ENCODE measurements at regions not wholly inside any gene's neighbourhood (a gene's known extent, or its start where the extent isn't known, plus 50 kb on each side); places are given as distances from the start of the nearest gene placed in this dataset.

- Histone ChIP-seq H3K27me3 (no peaks in the 10 kb centered on the region), H3K27ac (no peak overlapping the region), H3K36me3 (no peaks in the 10 kb centered on the region), H3K4me3 (no peak overlapping the region), H3K4me1 (no peaks in the 10 kb centered on the region), H3K9me3 (peaks cover 0 to 5% (median 0%) of the 10 kb centered on the region in 12 donors)
- no peak for DNase-seq
- ATAC-seq, result no peak
- intact Hi-C loops (cut with DNase I), result no loop called here
- TF ChIP-seq CTCF (IDR thresholded peaks at IDR 0.05), result no peak
- TF ChIP-seq POLR2A (IDR thresholded peaks at IDR 0.05), result no peak
- 83 to 92% (median 88%) methylated on average over 1 of the region's 1 CpG for WGBS, 4 donors
Observed at GRCh38 chr18:52093171-52093570, 246.8 kb upstream of the DCC start.

- DNase-seq, result no peak
- intact Hi-C loops (cut with DNase I), result loop anchor here in 1 of 10 donors (10.0 kb wide), 1 partner anchor 66 kb away; no protein-coding TSS in a partner anchor
- H3K27ac ChIP-seq, result no peak overlapping the region
- H3K4me3 ChIP-seq, result no peak overlapping the region
- H3K36me3 ChIP-seq, result no peaks in the 10 kb centered on the region
- no peak for TF ChIP-seq CTCF (IDR thresholded peaks at IDR 0.05)
- no peak for TF ChIP-seq POLR2A (IDR thresholded peaks at IDR 0.05)
- no peak for ATAC-seq
- no peaks in the 10 kb centered on the region for H3K27me3 ChIP-seq
- H3K4me1 ChIP-seq, result no peaks in the 10 kb centered on the region
- no peaks in the 10 kb centered on the region for H3K9me3 ChIP-seq
Observed at GRCh38 chr18:52118684-52119083, 221.3 kb upstream of the DCC start.

- no peak overlapping the region for H3K27ac ChIP-seq
- no peak for ATAC-seq
- 62 to 68% (median 64%) methylated on average over 4 of the region's 4 CpGs for WGBS, 4 donors
- H3K4me3 ChIP-seq, result no peak overlapping the region
- no peaks in the 10 kb centered on the region for H3K36me3 ChIP-seq
- TF ChIP-seq CTCF (IDR thresholded peaks at IDR 0.05) (no peak), POLR2A (IDR thresholded peaks at IDR 0.05) (no peak)
- intact Hi-C loops (cut with DNase I), result no loop called here
- peaks cover 0 to 8% (median 0%) of the 10 kb centered on the region in 12 donors for H3K9me3 ChIP-seq
- no peak for DNase-seq
- H3K27me3 ChIP-seq, result no peaks in the 10 kb centered on the region
- no peaks in the 10 kb centered on the region for H3K4me1 ChIP-seq
Observed at GRCh38 chr18:52130624-52131301, 209.2 kb upstream of the DCC start.

GRCh38 chr18:52131845-52132244 lies 208.2 kb upstream of the DCC start:
- 66 to 73% (median 69%) methylated on average over 3 of the region's 3 CpGs for WGBS, 4 donors
- no peak for TF ChIP-seq CTCF (IDR thresholded peaks at IDR 0.05)
- no peak for TF ChIP-seq POLR2A (IDR thresholded peaks at IDR 0.05)

More at GRCh38 chr18:52131845-52132244, 208.2 kb upstream of the DCC start:
- intact Hi-C loops (cut with DNase I), result no loop called here
- no peaks in the 10 kb centered on the region for H3K36me3 ChIP-seq
- no peaks in the 10 kb centered on the region for H3K27me3 ChIP-seq
- ATAC-seq (no peak), DNase-seq (no peak)
- peaks cover 0 to 16% (median 3%) of the 10 kb centered on the region in 12 donors for H3K9me3 ChIP-seq
- H3K4me1 ChIP-seq, result no peaks in the 10 kb centered on the region
- H3K27ac ChIP-seq, result no peak overlapping the region
- no peak overlapping the region for H3K4me3 ChIP-seq

Data from heart left ventricle (tissue), 16 donors.